H9 (cell line): ENCODE measurements at regions not wholly inside any gene's neighbourhood (a gene's known extent, or its start where the extent isn't known, plus 50 kb on each side); places are given as distances from the start of the nearest gene placed in this dataset.

Source experiments
- DNase-seq: peaks from one replicate; pipeline ENCODE4 v3.0.0-alpha.2; 2017
- H2AFZ ChIP-seq: one replicate; pipeline ENCODE4 v1.6.1; 2013; ENCODE audit warnings: mild to moderate bottlenecking, low read length, control low read depth, moderate library complexity
- H2AK5ac ChIP-seq: 2 replicates; pipeline ENCODE4 v1.6.1; 2013; ENCODE audit warnings: low read length, control low read depth, mixed read lengths; ENCODE audit not compliant: insufficient read length
- H2BK120ac ChIP-seq: one replicate; pipeline ENCODE4 v1.6.1; 2013; ENCODE audit warnings: low read depth, mild to moderate bottlenecking, low read length, control low read depth, inconsistent platforms; ENCODE audit not compliant: poor library complexity, severe bottlenecking
- H2BK12ac ChIP-seq: 2 replicates; pipeline ENCODE4 v1.6.1; 2013; ENCODE audit warnings: low read length, control low read depth, mixed read lengths, low read depth; ENCODE audit not compliant: insufficient read length
- H2BK15ac ChIP-seq: 2 replicates; pipeline ENCODE4 v1.6.1; 2013; ENCODE audit warnings: low read depth, low read length, control low read depth
- H2BK20ac ChIP-seq: one replicate; pipeline ENCODE4 v1.6.1; 2013; ENCODE audit warnings: low read depth, mild to moderate bottlenecking, low read length, control low read depth, inconsistent platforms; ENCODE audit not compliant: poor library complexity, severe bottlenecking
- H2BK5ac ChIP-seq: 2 replicates; pipeline ENCODE4 v1.6.1; 2013; ENCODE audit warnings: low read length, control low read depth, mixed read lengths; ENCODE audit not compliant: insufficient read length
- H3K14ac ChIP-seq: 2 replicates; pipeline ENCODE4 v1.6.1; 2013; ENCODE audit warnings: low read length, control low read depth; ENCODE audit not compliant: insufficient read depth
- H3K18ac ChIP-seq: 2 replicates; pipeline ENCODE4 v1.6.1; 2013; ENCODE audit warnings: low read depth, mild to moderate bottlenecking, mixed read lengths, low read length, control low read depth; ENCODE audit not compliant: insufficient read length
- H3K23ac ChIP-seq: 2 replicates; pipeline ENCODE4 v1.6.1; 2013; ENCODE audit warnings: low read length, control low read depth, mixed read lengths, low read depth; ENCODE audit not compliant: insufficient read length
- H3K23me2 ChIP-seq: 2 replicates; pipeline ENCODE4 v1.6.1; 2013; ENCODE audit warnings: low read depth, mild to moderate bottlenecking, mixed read lengths, low read length, control low read depth; ENCODE audit not compliant: insufficient read length, poor library complexity, severe bottlenecking
- H3K27ac ChIP-seq: 2 replicates; pipeline ENCODE4 v1.5.1; 2013; ENCODE audit warnings: low read length, control low read depth, mixed read lengths, low read depth; ENCODE audit not compliant: insufficient read length
- H3K27me3 ChIP-seq: 2 replicates; pipeline ENCODE4 v1.6.1; 2013; ENCODE audit warnings: low read length, control low read depth, inconsistent platforms; ENCODE audit not compliant: insufficient read depth
- H3K4ac ChIP-seq: 2 replicates; pipeline ENCODE4 v1.6.1; 2013; ENCODE audit warnings: low read depth, mild to moderate bottlenecking, control low read depth, inconsistent platforms, low read length, moderate library complexity
- H3K4me1 ChIP-seq: 2 replicates; pipeline ENCODE4 v1.6.1; 2013; ENCODE audit warnings: low read length, control low read depth, inconsistent platforms; ENCODE audit not compliant: insufficient read depth
- H3K4me2 ChIP-seq: 2 replicates; pipeline ENCODE4 v1.6.1; 2013; ENCODE audit warnings: low read length, control low read depth, mixed read lengths; ENCODE audit not compliant: insufficient read length, insufficient read depth
- H3K56ac ChIP-seq: 2 replicates; pipeline ENCODE4 v1.6.1; 2013; ENCODE audit warnings: low read depth, mild to moderate bottlenecking, mixed read lengths, low read length, control low read depth; ENCODE audit not compliant: insufficient read length
- H3K79me1 ChIP-seq: 2 replicates; pipeline ENCODE4 v1.6.1; 2013; ENCODE audit warnings: low read depth, mild to moderate bottlenecking, moderate library complexity, low read length, control low read depth, inconsistent platforms; ENCODE audit not compliant: insufficient read depth, poor library complexity, severe bottlenecking
- H3K79me2 ChIP-seq: 2 replicates; pipeline ENCODE4 v1.6.1; 2013; ENCODE audit warnings: low read length, control low read depth, inconsistent platforms; ENCODE audit not compliant: insufficient read depth
- H3K9ac ChIP-seq: 2 replicates; pipeline ENCODE4 v1.6.1; 2013; ENCODE audit warnings: low read length, control low read depth, mixed read lengths; ENCODE audit not compliant: insufficient read length; ENCODE audit errors: extremely low read depth
- H3K9me3 ChIP-seq: one replicate; pipeline ENCODE4 v1.6.1; 2013; ENCODE audit warnings: low read depth, low read length, inconsistent platforms; ENCODE audit not compliant: control insufficient read depth
- H3T11ph ChIP-seq: one replicate; pipeline ENCODE4 v1.6.1; 2013; ENCODE audit warnings: mild to moderate bottlenecking, low read length, control low read depth, inconsistent platforms
- H4K20me1 ChIP-seq: one replicate; pipeline ENCODE4 v1.6.1; 2013; ENCODE audit not compliant: control insufficient read depth, insufficient read length, insufficient read depth
- H4K5ac ChIP-seq: 2 replicates; pipeline ENCODE4 v1.6.1; 2013; ENCODE audit warnings: low read depth, mild to moderate bottlenecking, mixed read lengths, low read length, control low read depth; ENCODE audit not compliant: insufficient read length
- H4K8ac ChIP-seq: replicated peaks from 2 replicates; pipeline ENCODE4 v1.6.1; 2013; ENCODE audit warnings: low read length, control low read depth, mixed read lengths, low read depth; ENCODE audit not compliant: insufficient read length
- H4K91ac ChIP-seq: 2 replicates; pipeline ENCODE4 v1.6.1; 2013; ENCODE audit warnings: low read depth, mild to moderate bottlenecking, moderate library complexity, mixed read lengths, low read length, control low read depth; ENCODE audit not compliant: insufficient read length
- H3K27ac Mint-ChIP-seq, 3 experiments: 2 replicates in 2 of 3; 3 replicates in 1 of 3; pipeline ENCODE4 v1.8.0; 2020 to 2021; ENCODE audit warnings: mixed read lengths in 3 of 3, mild to moderate bottlenecking in 1 of 3, moderate library complexity in 1 of 3
- H3K27me3 Mint-ChIP-seq: 2 replicates; pipeline ENCODE4 v1.8.0; 2021; ENCODE audit warnings: low read depth, mild to moderate bottlenecking, moderate library complexity, mixed read lengths
- H3K36me3 Mint-ChIP-seq, 3 experiments: 2 replicates in 2 of 3; 3 replicates in 1 of 3; pipeline ENCODE4 v1.8.0; 2020 to 2021; ENCODE audit warnings: low read depth in 3 of 3, mixed read lengths in 3 of 3; ENCODE audit not compliant: insufficient read depth in 1 of 3
- H3K4me1 Mint-ChIP-seq, 2 experiments: 2 replicates each; pipeline ENCODE4 v1.8.0; 2020; ENCODE audit warnings: mixed read lengths in 2 of 2
- H3K4me3 Mint-ChIP-seq, 2 experiments: 2 replicates in 1 of 2; 3 replicates in 1 of 2; pipeline ENCODE4 v1.8.0; 2020 to 2021; ENCODE audit warnings: mild to moderate bottlenecking in 2 of 2, mixed read lengths in 2 of 2, moderate library complexity in 1 of 2
- H3K9me3 Mint-ChIP-seq, 2 experiments: 2 replicates in 1 of 2; 3 replicates in 1 of 2; pipeline ENCODE4 v1.8.0; 2020; ENCODE audit warnings: mild to moderate bottlenecking in 2 of 2, mixed read lengths in 2 of 2, moderate library complexity in 1 of 2
- WGBS: extraction: QIAGEN DNeasy Blood & Tissue Kit; methylation state at CpG from one replicate; pipeline ENCODE4 v1.1.7; 2013; ENCODE audit warnings: missing lambda C conversion rate, low lambda C conversion rate, mixed read lengths; ENCODE audit not compliant: insufficient read length; ENCODE audit errors: extremely low coverage; 5-methylcytosine and 5-hydroxymethylcytosine counted together
- TF ChIP-seq, protein P1 (sequence below): fragments of 200-600 bp; sonication (generic); conservative IDR thresholded peaks from 3 replicates; pipeline ENCODE4 v1.8.0; 2021; ENCODE audit warnings: antibody characterized with exemption, mild to moderate bottlenecking

DNA sequence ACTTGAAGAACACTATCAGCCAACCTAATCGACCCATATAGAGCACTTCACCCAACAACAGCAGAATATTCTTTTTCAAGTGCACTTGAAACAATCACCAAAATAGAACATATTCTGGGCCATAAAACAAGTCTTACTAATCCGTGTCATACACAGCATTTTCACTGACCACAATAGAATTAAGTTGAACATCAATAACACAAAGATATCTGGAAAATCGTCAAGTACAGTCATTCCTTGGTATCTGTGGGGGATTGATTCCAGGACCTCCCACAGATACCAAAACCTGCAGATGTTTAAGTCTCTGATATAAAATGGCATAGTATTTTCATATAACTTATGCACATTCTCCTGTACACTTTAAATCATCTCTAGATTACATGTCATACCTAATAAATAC lies 295.7 kb downstream of the BCL11B start:
- no peaks in the 10 kb centered on the region for H3K23me2 ChIP-seq
- Mint-ChIP-seq H3K9me3 (peaks cover 6 to 15% of the 10 kb centered on the region in 2 experiments; a peak in 3 of 5 replicates), H3K36me3 (peaks cover 0 to 5% (median 3%) of the 10 kb centered on the region in 3 experiments; a peak in 3 of 7 replicates), H3K4me1 (no peaks in the 10 kb centered on the region), H3K4me3 (no peak overlapping the region), H3K27ac (no peak overlapping the region), H3K27me3 (no peaks in the 10 kb centered on the region; the same call in 1 of the 2 replicates)
- no peak overlapping the region for H3K9ac ChIP-seq
- H3K56ac ChIP-seq, result no peak overlapping the region
- H3K27me3 ChIP-seq, result no peaks in the 10 kb centered on the region
- no peak overlapping the region for H4K91ac ChIP-seq
- H3K23ac ChIP-seq, result no peak overlapping the region
- H2BK20ac ChIP-seq, result no peak overlapping the region
- no peaks in the 10 kb centered on the region for H3K9me3 ChIP-seq
- no peak overlapping the region for H2BK12ac ChIP-seq
- H4K20me1 ChIP-seq, result no peaks in the 10 kb centered on the region
- no peak overlapping the region for H2BK5ac ChIP-seq
- DNase-seq, result no peak
- H3K79me1 ChIP-seq, result no peaks in the 10 kb centered on the region
- no peaks in the 10 kb centered on the region for H3K4me1 ChIP-seq
- H3T11ph ChIP-seq, result no peak overlapping the region
- no peak overlapping the region for H3K27ac ChIP-seq
- H3K4me2 ChIP-seq, result no peak overlapping the region
- no peak overlapping the region for H2AK5ac ChIP-seq
- no peak overlapping the region for H4K5ac ChIP-seq
- no peak overlapping the region for H3K18ac ChIP-seq
- H3K79me2 ChIP-seq, result no peaks in the 10 kb centered on the region
- H4K8ac ChIP-seq, result no peak overlapping the region
- H2BK15ac ChIP-seq, result no peak overlapping the region
- H3K4ac ChIP-seq, result no peak overlapping the region
- no peak overlapping the region for H3K14ac ChIP-seq
- TF ChIP-seq, protein P1, sequence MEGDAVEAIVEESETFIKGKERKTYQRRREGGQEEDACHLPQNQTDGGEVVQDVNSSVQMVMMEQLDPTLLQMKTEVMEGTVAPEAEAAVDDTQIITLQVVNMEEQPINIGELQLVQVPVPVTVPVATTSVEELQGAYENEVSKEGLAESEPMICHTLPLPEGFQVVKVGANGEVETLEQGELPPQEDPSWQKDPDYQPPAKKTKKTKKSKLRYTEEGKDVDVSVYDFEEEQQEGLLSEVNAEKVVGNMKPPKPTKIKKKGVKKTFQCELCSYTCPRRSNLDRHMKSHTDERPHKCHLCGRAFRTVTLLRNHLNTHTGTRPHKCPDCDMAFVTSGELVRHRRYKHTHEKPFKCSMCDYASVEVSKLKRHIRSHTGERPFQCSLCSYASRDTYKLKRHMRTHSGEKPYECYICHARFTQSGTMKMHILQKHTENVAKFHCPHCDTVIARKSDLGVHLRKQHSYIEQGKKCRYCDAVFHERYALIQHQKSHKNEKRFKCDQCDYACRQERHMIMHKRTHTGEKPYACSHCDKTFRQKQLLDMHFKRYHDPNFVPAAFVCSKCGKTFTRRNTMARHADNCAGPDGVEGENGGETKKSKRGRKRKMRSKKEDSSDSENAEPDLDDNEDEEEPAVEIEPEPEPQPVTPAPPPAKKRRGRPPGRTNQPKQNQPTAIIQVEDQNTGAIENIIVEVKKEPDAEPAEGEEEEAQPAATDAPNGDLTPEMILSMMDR, result no peak
- no peak overlapping the region for H2AFZ ChIP-seq
- no CpG with 5 or more reads among the region's 3 CpGs for WGBS
- H2BK120ac ChIP-seq, result no peak overlapping the region
